SU-DHL-6 (cell line): ENCODE measurements at regions not wholly inside any gene's neighbourhood (a gene's known extent, or its start where the extent isn't known, plus 50 kb on each side); places are given as distances from the start of the nearest gene placed in this dataset.

Experiments
- H2AFZ ChIP-seq: fragments of 200-600 bp; sonication (generic); 2 replicates; pipeline ENCODE4 v1.6.1; 2014; ENCODE audit warnings: low read depth, mild to moderate bottlenecking, moderate library complexity, mixed read lengths, antibody characterized with exemption, low read length; ENCODE audit not compliant: severe bottlenecking
- H3F3A ChIP-seq: fragments of 200-600 bp; shearing (Covaris generic); 2 replicates; pipeline ENCODE4 v1.6.0; 2016; ENCODE audit warnings: antibody characterized with exemption, mild to moderate bottlenecking; ENCODE audit not compliant: insufficient read depth
- H3K27ac ChIP-seq: fragments of 200-600 bp; sonication (generic); 2 replicates; pipeline ENCODE4 v1.5.1; 2016; ENCODE audit warnings: low read depth, mild to moderate bottlenecking, low read length, moderate library complexity, mixed read lengths
- H3K27me3 ChIP-seq: fragments of 200-600 bp; sonication (generic), shearing (Covaris generic); 2 replicates; pipeline ENCODE4 v1.6.0; 2014; ENCODE audit warnings: mild to moderate bottlenecking, low read length
- H3K36me3 ChIP-seq: fragments of 200-600 bp; sonication (generic); 2 replicates; pipeline ENCODE4 v1.6.1; 2014; ENCODE audit warnings: mild to moderate bottlenecking, low read length, mixed read lengths
- H3K4me2 ChIP-seq: fragments of 300-600, 200-600 bp; shearing (Covaris generic), sonication (generic); 2 replicates; pipeline ENCODE4 v1.6.0; 2014; ENCODE audit warnings: low read length, low read depth, mild to moderate bottlenecking; ENCODE audit not compliant: poor library complexity, severe bottlenecking
- H3K4me3 ChIP-seq: fragments of 200-600 bp; sonication (generic); 2 replicates; pipeline ENCODE4 v1.5.1; 2014; ENCODE audit warnings: antibody characterized with exemption, low read length, mild to moderate bottlenecking, mixed read lengths; ENCODE audit not compliant: insufficient read depth, poor library complexity, severe bottlenecking
- H3K79me2 ChIP-seq: fragments of 200-600 bp; sonication (generic); 2 replicates; pipeline ENCODE4 v1.6.1; 2014; ENCODE audit warnings: mild to moderate bottlenecking, low read length, moderate library complexity; ENCODE audit not compliant: insufficient read depth
- H3K9ac ChIP-seq: fragments of 200-600 bp; sonication (generic); 2 replicates; pipeline ENCODE4 v1.7.0; 2014; ENCODE audit warnings: mild to moderate bottlenecking, low read length
- H3K9me2 ChIP-seq: fragments of 200-600 bp; sonication (generic); replicated peaks from 2 replicates; pipeline ENCODE4 v1.6.1; 2014; ENCODE audit warnings: low read length; ENCODE audit not compliant: insufficient read depth
- H3K9me3 ChIP-seq: fragments of 200-600 bp; sonication (generic); 2 replicates; pipeline ENCODE4 v1.6.1; 2014; ENCODE audit warnings: low read length, mixed read lengths; ENCODE audit not compliant: insufficient read depth
- H4K20me1 ChIP-seq: fragments of 200-600 bp; sonication (generic); 2 replicates; pipeline ENCODE4 v1.6.1; 2014; ENCODE audit warnings: low read depth, mild to moderate bottlenecking, antibody characterized with exemption, low read length, moderate library complexity, mixed read lengths
- CTCF ChIP-seq: fragments of 200-600 bp; sonication (generic); IDR thresholded peaks from one replicate; pipeline ENCODE4 v1.5.1; 2017; ENCODE audit warnings: antibody characterized with exemption, mild to moderate bottlenecking, low read length, moderate library complexity; ENCODE audit not compliant: insufficient read depth, poor library complexity, severe bottlenecking
- EZH2phosphoT487 ChIP-seq: fragments of 200-600 bp; sonication (generic), shearing (Covaris generic); conservative IDR thresholded peaks from 2 replicates; pipeline ENCODE4 v1.6.1; 2018; ENCODE audit warnings: mild to moderate bottlenecking, antibody characterized with exemption, low read length, moderate library complexity, mixed read lengths

DNA sequence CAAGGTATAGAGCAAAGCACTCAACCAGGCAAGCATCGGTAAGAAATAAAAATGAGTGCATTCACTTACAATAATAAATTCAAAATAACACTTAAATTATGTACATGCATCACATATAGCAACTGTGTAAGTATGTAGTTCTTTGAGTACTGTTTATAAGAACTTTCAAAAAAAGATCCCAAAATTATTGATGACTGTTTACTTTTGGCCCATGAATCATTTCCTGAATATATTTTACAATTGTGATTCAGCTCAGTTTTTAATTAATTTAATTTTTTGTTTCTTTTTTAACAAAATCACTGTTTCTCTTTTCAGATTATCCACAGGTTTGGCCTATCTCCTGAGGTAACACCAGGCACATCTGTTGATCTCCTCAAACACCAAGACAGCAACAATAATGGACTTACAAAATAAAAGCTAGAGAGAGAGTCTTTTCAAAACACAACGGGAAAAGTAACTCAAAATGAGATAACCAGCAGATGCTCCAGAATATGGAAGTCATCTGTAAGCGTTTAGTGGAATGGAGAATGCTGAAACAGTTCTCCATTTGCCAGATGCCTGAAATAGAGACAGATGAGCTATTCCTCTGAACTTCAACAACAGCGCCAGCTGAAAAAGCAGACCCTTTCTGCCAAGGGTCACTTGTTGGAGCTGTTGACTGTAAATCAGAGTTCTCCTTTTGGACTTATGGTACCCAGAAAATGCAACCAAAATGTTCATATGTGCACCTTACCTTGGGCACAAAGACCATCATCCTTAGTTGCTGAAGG is 348.6 kb upstream of the RGMB start:
- Histone ChIP-seq H3K27me3 (no peaks in the 10 kb centered on the region), H3K9ac (no peak overlapping the region), H3K4me2 (no peak overlapping the region), H3K79me2 (no peaks in the 10 kb centered on the region), H3K9me2 (no peaks in the 10 kb centered on the region), H3K36me3 (no peaks in the 10 kb centered on the region), H3F3A (no peaks in the 10 kb centered on the region), H4K20me1 (no peaks in the 10 kb centered on the region), H3K4me3 (no peak overlapping the region), H2AFZ (no peak overlapping the region), H3K9me3 (no peaks in the 10 kb centered on the region), H3K27ac (no peak overlapping the region)
- TF ChIP-seq CTCF (no peak), EZH2phosphoT487 (no peak)

GRCh38 chr5:98425640-98426039 is 347.8 kb upstream of the RGMB start:
- Histone ChIP-seq H3K27me3 (no peaks in the 10 kb centered on the region), H4K20me1 (no peaks in the 10 kb centered on the region), H2AFZ (no peak overlapping the region), H3K9me2 (no peaks in the 10 kb centered on the region), H3K9me3 (no peaks in the 10 kb centered on the region), H3K4me3 (no peak overlapping the region), H3F3A (no peaks in the 10 kb centered on the region), H3K36me3 (no peaks in the 10 kb centered on the region), H3K4me2 (no peak overlapping the region), H3K79me2 (no peaks in the 10 kb centered on the region), H3K9ac (no peak overlapping the region), H3K27ac (no peak overlapping the region)
- TF ChIP-seq EZH2phosphoT487 = no peak
- TF ChIP-seq CTCF = no peak

DNA sequence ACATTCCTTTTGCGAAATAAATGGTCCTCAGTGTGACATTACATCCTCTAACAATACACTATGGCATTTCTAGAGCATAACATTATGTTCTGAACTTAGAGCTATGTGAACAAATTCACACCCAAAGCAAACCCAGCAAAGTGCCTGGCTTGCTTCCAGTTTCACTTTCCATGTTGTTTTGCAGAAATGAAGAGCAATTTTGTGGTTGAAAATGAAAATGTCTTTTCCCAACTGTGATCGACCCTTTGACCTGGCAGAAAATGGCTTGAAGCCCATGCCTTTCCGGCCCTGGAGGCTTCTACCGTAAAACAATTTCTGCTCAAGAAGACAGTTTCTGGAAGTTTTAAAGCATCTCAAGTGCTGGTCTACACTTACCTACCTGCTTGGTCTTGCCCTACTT is 344.7 kb upstream of the RGMB start:
- Histone ChIP-seq H3K27ac (no peak overlapping the region), H4K20me1 (no peaks in the 10 kb centered on the region), H3K9me3 (no peaks in the 10 kb centered on the region), H2AFZ (no peak overlapping the region), H3K36me3 (no peaks in the 10 kb centered on the region), H3K79me2 (no peaks in the 10 kb centered on the region), H3K4me3 (no peak overlapping the region), H3K27me3 (no peaks in the 10 kb centered on the region), H3F3A (no peaks in the 10 kb centered on the region), H3K9ac (no peak overlapping the region), H3K4me2 (no peak overlapping the region), H3K9me2 (no peaks in the 10 kb centered on the region)
- TF ChIP-seq CTCF = no peak
- no peak for TF ChIP-seq EZH2phosphoT487
